ENCODE measurements at regions not wholly inside any gene's neighbourhood (a gene's known extent, or its start where the extent isn't known, plus 50 kb on each side); places are given as distances from the start of the nearest gene placed in this dataset.
A peak's percentile ranks its signal among the peaks of the same experiment; 100 is the strongest.

GRCh38 chr1:191831572-191831971, 326.7 kb upstream of the RGS18 start:
- no peak overlapping the region for H3K4me3 ChIP-seq (ENCODE audit: low read depth, low read length)
- peak; percentile 14; the same call in 1 of the 2 replicates for TF ChIP-seq CTCF (IDR thresholded peaks at IDR 0.05; ENCODE audit: borderline replicate concordance, insufficient read depth, low read depth, low read length)

DNA sequence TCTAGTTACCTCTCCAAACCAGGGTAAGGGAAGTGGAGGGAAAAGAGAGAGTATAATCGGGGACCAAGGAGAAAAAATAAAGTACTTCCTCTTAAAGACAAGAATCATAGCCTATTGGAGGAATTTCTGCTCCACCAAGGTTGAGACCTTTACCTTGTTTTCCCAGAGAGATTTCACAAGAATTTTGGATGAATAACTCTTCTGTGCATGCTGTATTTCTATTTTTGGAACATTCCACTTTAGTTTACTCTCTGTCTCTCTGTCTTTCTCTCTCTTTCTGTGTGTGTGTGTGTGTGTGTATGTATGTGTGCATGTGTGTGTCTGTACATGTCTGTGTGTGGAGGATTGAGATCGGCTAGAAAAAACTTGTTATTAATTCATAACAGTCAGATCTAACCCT, 318.4 kb upstream of the RGS18 start:
- no peak for TF ChIP-seq CTCF (IDR thresholded peaks at IDR 0.05; ENCODE audit: borderline replicate concordance, insufficient read depth, low read depth, low read length)
- no peak overlapping the region for H3K4me3 ChIP-seq (ENCODE audit: low read depth, low read length)

- TF ChIP-seq CTCF (IDR thresholded peaks at IDR 0.05; ENCODE audit: borderline replicate concordance, insufficient read depth, low read depth, low read length), result no peak
Observed at GRCh38 chr1:191851799-191852595, 306.3 kb upstream of the RGS18 start.

DNA sequence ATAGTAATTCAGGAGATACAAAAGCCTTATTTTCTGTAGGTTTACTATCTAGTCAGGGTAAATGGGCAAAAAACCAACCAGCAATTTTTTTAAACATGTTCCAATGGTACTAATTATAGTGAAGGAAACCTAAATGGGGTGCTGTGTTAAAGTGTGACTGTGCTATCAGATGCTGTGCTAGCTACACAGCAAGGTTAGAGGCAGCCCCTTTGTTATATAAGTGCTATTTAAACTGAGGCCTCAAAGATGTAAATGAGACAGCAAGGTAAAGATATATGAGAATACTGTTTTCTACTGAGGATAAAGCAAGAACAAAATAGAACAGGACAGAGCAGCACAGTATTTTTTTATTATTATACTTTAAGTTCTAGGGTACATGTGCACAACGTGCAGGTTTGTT, 305.4 kb upstream of the RGS18 start:
- no peak overlapping the region for H3K4me3 ChIP-seq (ENCODE audit: low read depth, low read length)
- TF ChIP-seq CTCF (IDR thresholded peaks at IDR 0.05; ENCODE audit: borderline replicate concordance, insufficient read depth, low read depth, low read length), result no peak

More at GRCh38 chr1:191851799-191852595, 306.3 kb upstream of the RGS18 start:
- H3K4me3 ChIP-seq (ENCODE audit: low read depth, low read length), result no peak overlapping the region

GRCh38 chr1:191857600-191857999, 300.7 kb upstream of the RGS18 start:
- no peak for TF ChIP-seq CTCF (IDR thresholded peaks at IDR 0.05; ENCODE audit: borderline replicate concordance, insufficient read depth, low read depth, low read length)
- H3K4me3 ChIP-seq (ENCODE audit: low read depth, low read length), result no peak overlapping the region

DNA sequence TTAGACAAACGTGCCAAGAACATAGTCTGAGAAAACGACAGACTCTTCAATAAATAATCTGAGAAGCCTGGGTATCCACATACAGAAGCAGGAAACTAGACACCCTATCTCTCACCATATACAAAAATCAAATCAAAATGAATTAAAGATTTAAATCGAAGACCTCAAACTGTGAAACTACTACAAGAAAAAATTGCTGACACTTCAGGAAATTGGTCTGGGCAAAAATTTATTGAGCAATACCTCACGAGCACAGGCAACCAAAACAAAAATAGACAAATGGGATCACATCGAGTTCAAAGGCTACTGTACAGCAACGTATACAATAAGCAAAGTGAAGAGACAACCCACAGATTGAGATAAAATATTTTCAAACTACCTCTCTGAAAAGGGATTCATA, 292.8 kb upstream of the RGS18 start:
- TF ChIP-seq CTCF (IDR thresholded peaks at IDR 0.05; ENCODE audit: borderline replicate concordance, insufficient read depth, low read depth, low read length), result no peak
- no peak overlapping the region for H3K4me3 ChIP-seq (ENCODE audit: low read depth, low read length)

DNA sequence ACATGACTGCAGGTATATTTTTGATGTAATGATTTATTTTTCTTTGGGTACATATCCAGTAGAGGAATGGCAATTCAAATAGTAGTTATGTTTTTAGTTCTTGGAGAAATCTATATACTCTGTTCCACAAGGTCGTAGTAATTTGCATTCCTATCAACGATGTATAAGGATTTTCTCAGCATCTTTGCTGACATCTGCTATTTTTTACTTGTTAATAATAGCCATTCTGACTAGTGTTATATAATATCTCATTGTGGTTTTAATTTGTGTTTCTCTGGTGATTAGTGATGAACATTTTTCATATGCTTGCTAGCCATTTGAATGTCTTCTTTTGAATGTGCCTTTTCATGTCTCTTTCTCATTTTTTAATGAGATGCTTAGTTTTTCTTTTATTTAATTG, 292.1 kb upstream of the RGS18 start:
- TF ChIP-seq CTCF (IDR thresholded peaks at IDR 0.05; ENCODE audit: borderline replicate concordance, insufficient read depth, low read depth, low read length), result no peak

More for the DNA sequence above, 292.1 kb upstream of the RGS18 start:
- no peak overlapping the region for H3K4me3 ChIP-seq (ENCODE audit: low read depth, low read length)

Data from GM12875 (cell line).